GM12878 (cell line): ENCODE measurements at regions not wholly inside any gene's neighbourhood (a gene's known extent, or its start where the extent isn't known, plus 50 kb on each side); places are given as distances from the start of the nearest gene placed in this dataset.

Source experiments
- ATAC-seq: fragments of 200-7000 bp; cut with Tn5 transposase; 3 replicates; pipeline ENCODE4 v1.9.1; 2020; ENCODE audit warnings: mild to moderate bottlenecking, moderate library complexity
- BruUV-seq: library from RNA; stranded (reverse); fragments of 400-500 nt; replicated peaks from 2 replicates; lab custom pipeline; 2021; lab: Mats Ljungman, UMichigan
- CTCF ChIA-PET: fragments of 300-600 bp; sonication (Branson Sonifier 250); formaldehyde crosslinking; extraction: SDS; loops from one replicate; lab custom pipeline; 2021; ENCODE audit warnings: inconsistent platforms; lab: Yijun Ruan, JAX
- POLR2A ChIA-PET: fragments of 350-600 bp; formaldehyde crosslinking; extraction: SDS; loops from one replicate; lab custom pipeline; 2021; ENCODE audit warnings: inconsistent platforms; lab: Charles Lee
- RAD21 ChIA-PET: fragments of 300-600 bp; sonication (Branson Sonifier 250); formaldehyde crosslinking; loops from one replicate; lab custom pipeline; 2023; ENCODE audit warnings: antibody characterized with exemption; ENCODE audit not compliant: unreplicated experiment; lab: Charles Lee
- SMC1A ChIA-PET: fragments of 300-600 bp; sonication (Branson Sonifier 250); formaldehyde crosslinking; loops from one replicate; lab custom pipeline; 2023; ENCODE audit not compliant: unreplicated experiment, uncharacterized antibody; lab: Charles Lee
- DNase-seq: peaks from one replicate; pipeline ENCODE4 v3.0.0-alpha.2; 2011; ENCODE audit warnings: low read depth, low spot score
- FAIRE-seq: peaks from 3 replicates; lab custom pipeline; 2011; peaks lifted over from hg19 to GRCh38; lab: Jason Lieb, UNC
- H2AFZ ChIP-seq: 2 replicates; pipeline ENCODE4 v1.6.0; 2011; ENCODE audit warnings: low read depth, low read length, control low read depth; ENCODE audit not compliant: control insufficient read depth
- H3K27ac ChIP-seq: 2 replicates; pipeline ENCODE4 v1.5.1; 2011; ENCODE audit warnings: control low read depth; ENCODE audit not compliant: control insufficient read depth, insufficient read depth
- H3K27me3 ChIP-seq, 2 experiments: replicated peaks in 1 of 2; 2 replicates each; pipeline versions ENCODE4 v1.6.0 to v1.6.1; 2011; ENCODE audit warnings: low read length in 1 of 2; ENCODE audit not compliant: control insufficient read depth in 2 of 2, insufficient read depth in 2 of 2
- H3K36me3 ChIP-seq, 2 experiments: 2 replicates each; pipeline ENCODE4 v1.5.1; 2011; ENCODE audit warnings: low read length in 1 of 2; ENCODE audit not compliant: control insufficient read depth in 2 of 2, insufficient read depth in 2 of 2
- H3K4me1 ChIP-seq: 2 replicates; pipeline ENCODE4 v1.6.1; 2011; ENCODE audit warnings: mild to moderate bottlenecking, low read length, moderate library complexity, mixed read lengths; ENCODE audit not compliant: control insufficient read depth, insufficient read depth
- H3K4me2 ChIP-seq: 2 replicates; pipeline ENCODE4 v1.6.0; 2011; ENCODE audit warnings: control low read depth; ENCODE audit not compliant: control insufficient read depth, insufficient read depth
- H3K4me3 ChIP-seq: fragments of 200-600 bp; sonication (generic); 2 replicates; pipeline ENCODE4 v1.5.1; 2016
- H3K79me2 ChIP-seq: 2 replicates; pipeline ENCODE4 v1.6.0; 2011; ENCODE audit warnings: low read length; ENCODE audit not compliant: control insufficient read depth, insufficient read depth
- H3K9ac ChIP-seq: 2 replicates; pipeline ENCODE4 v1.8.0; 2011; ENCODE audit warnings: low read length, control low read depth, mixed read lengths; ENCODE audit not compliant: control insufficient read depth, insufficient read depth
- H3K9me3 ChIP-seq: replicated peaks from 3 replicates; pipeline ENCODE4 v1.5.1; 2011; ENCODE audit warnings: mild to moderate bottlenecking, low read length; ENCODE audit not compliant: control insufficient read depth, insufficient read depth
- H4K20me1 ChIP-seq: 2 replicates; pipeline ENCODE4 v1.6.0; 2011; ENCODE audit not compliant: control insufficient read depth, insufficient read depth
- BCL11A ChIP-seq: IDR thresholded peaks from 2 replicates; pipeline ENCODE4 v1.6.1; 2011; ENCODE audit warnings: low read depth, low read length
- CBX3 ChIP-seq: fragments of 200-600 bp; sonication (generic); IDR thresholded peaks from 2 replicates; pipeline ENCODE4 v1.6.1; 2016; ENCODE audit warnings: low read depth, borderline replicate concordance
- EED ChIP-seq: sonication (generic); IDR thresholded peaks from 2 replicates; pipeline ENCODE4 v1.6.1; 2016; ENCODE audit warnings: antibody characterized with exemption, low read depth
- FOXM1 ChIP-seq: IDR thresholded peaks from 2 replicates; pipeline ENCODE4 v1.6.1; 2012; ENCODE audit warnings: low read depth, mild to moderate bottlenecking, inconsistent platforms, low read length, moderate library complexity
- JUND ChIP-seq: IDR thresholded peaks from 2 replicates; pipeline ENCODE4 v1.6.1; 2012; ENCODE audit warnings: low read depth, mild to moderate bottlenecking, low read length, improper control_type of control experiment, moderate library complexity
- NR2F1 ChIP-seq: fragments of 450-650 bp; conservative IDR thresholded peaks from 2 replicates; pipeline ENCODE4 v1.6.1; 2017; ENCODE audit warnings: mild to moderate bottlenecking
- PML ChIP-seq: IDR thresholded peaks from 2 replicates; pipeline ENCODE4 v1.6.1; 2012; ENCODE audit warnings: low read length, inconsistent platforms
- POLR2AphosphoS2 ChIP-seq: IDR thresholded peaks from 2 replicates; pipeline ENCODE4 v1.6.1; 2011; ENCODE audit warnings: low read depth, mild to moderate bottlenecking, low read length, improper control_type of control experiment, moderate library complexity
- RCOR1 ChIP-seq: conservative IDR thresholded peaks from 2 replicates; pipeline ENCODE4 v1.6.1; 2012; ENCODE audit warnings: low read depth, low read length, improper control_type of control experiment
- SIX5 ChIP-seq: IDR thresholded peaks from 2 replicates; pipeline ENCODE4 v1.6.1; 2011; ENCODE audit warnings: mild to moderate bottlenecking, low read depth, low read length, moderate library complexity; ENCODE audit not compliant: severe bottlenecking
- SREBF2 ChIP-seq: IDR thresholded peaks from 2 replicates; pipeline ENCODE4 v1.6.1; 2012; ENCODE audit warnings: mild to moderate bottlenecking, low read length
- SUZ12 ChIP-seq: fragments of 200-600 bp; sonication (generic); IDR thresholded peaks from one replicate; pipeline ENCODE4 v1.6.1; 2018; ENCODE audit warnings: antibody characterized with exemption, mild to moderate bottlenecking; ENCODE audit not compliant: unreplicated experiment
- TARDBP ChIP-seq: IDR thresholded peaks from 2 replicates; pipeline ENCODE4 v1.6.1; 2016; ENCODE audit warnings: borderline replicate concordance
- YBX1 ChIP-seq: fragments of 450-650 bp; IDR thresholded peaks from 2 replicates; pipeline ENCODE4 v1.6.1; 2016; ENCODE audit warnings: antibody characterized with exemption
- ZNF217 ChIP-seq: fragments of 450-650 bp; IDR thresholded peaks from 2 replicates; pipeline ENCODE4 v1.6.1; 2017; ENCODE audit warnings: antibody characterized with exemption, mild to moderate bottlenecking
- WGBS: methylation state at CpG from one replicate; pipeline ENCODE4 v1.1.6; 2016; ENCODE audit warnings: low lambda C conversion rate; ENCODE audit not compliant: insufficient replicate concordance, insufficient coverage; ENCODE audit errors: missing lambda C conversion rate; 5-methylcytosine and 5-hydroxymethylcytosine counted together
- in situ Hi-C: fragments of 300-500 bp; cut with MboI; formaldehyde crosslinking; loops from 9 replicates; pipeline ENCODE4 v1.14.3; 2018; ENCODE audit warnings: mixed read lengths
- intact Hi-C: fragments of 100-400 bp; cut with micrococcal nuclease; formaldehyde crosslinking; loops from one replicate; pipeline ENCODE4 v1.14.2; 2022; ENCODE audit not compliant: unreplicated experiment
- TF ChIP-seq, protein P1 (sequence below): IDR thresholded peaks from 2 replicates; pipeline ENCODE4 v1.6.1; 2011; ENCODE audit warnings: mild to moderate bottlenecking, low read depth, low read length, moderate library complexity; ENCODE audit not compliant: insufficient replicate concordance
- TF ChIP-seq, protein P2 (sequence below): fragments of 450-650 bp; IDR thresholded peaks from 2 replicates; pipeline ENCODE4 v1.6.1; 2018; ENCODE audit warnings: mild to moderate bottlenecking, low read depth, moderate library complexity; ENCODE audit not compliant: partially characterized antibody
- TF ChIP-seq, protein P3 (sequence below): fragments of 450-650 bp; IDR thresholded peaks from 2 replicates; pipeline ENCODE4 v1.6.1; 2017; ENCODE audit warnings: mild to moderate bottlenecking, moderate library complexity

DNA sequence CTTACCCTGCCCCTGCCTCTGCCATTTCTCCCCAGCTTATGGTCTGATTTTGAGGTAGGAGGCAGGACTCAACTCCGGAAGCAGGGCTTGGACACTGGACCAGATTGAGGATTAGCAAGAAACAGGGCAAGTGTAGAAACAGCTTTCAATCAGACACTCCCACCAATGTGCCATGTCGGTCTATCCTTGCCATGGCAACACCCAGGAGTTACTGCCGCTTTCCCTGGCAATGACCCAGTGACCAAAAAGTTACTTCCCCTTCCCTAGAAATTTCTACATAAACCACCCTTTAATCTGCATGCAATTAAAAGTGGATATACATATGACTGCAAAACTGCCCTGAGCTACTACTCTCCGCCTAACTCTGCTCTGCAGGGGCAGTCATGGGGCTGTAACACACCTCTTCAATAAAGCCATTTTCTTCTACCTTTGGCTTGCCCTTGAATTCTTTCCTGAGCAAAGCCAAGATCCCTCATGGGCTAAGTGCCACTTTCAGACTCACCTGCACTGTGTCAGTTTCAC lies 156.7 kb downstream of the LPIN1 start:
- WGBS: 100% methylated on average over 4 of the region's 4 CpGs
- H3K79me2 ChIP-seq: peaks cover 4% of the 10 kb centered on the region
- no TSS peak for BruUV-seq
- ChIA-PET POLR2A (no interaction called here), RAD21 (interaction anchor here (1.0 to 2.9 kb wide), 2 partner anchors 36 to 37 kb away, joined by 3 to 19 read pairs; no protein-coding TSS in a partner anchor), CTCF (no interaction called here), SMC1A (interaction anchor here (2.3 kb wide), 1 partner anchor 12 kb away, joined by 10 read pairs; no protein-coding TSS in a partner anchor)
- H3K9me3 ChIP-seq: no peaks in the 10 kb centered on the region; the same call in 2 of the 3 replicates
- TF ChIP-seq JUND: no peak
- TF ChIP-seq, protein P1, sequence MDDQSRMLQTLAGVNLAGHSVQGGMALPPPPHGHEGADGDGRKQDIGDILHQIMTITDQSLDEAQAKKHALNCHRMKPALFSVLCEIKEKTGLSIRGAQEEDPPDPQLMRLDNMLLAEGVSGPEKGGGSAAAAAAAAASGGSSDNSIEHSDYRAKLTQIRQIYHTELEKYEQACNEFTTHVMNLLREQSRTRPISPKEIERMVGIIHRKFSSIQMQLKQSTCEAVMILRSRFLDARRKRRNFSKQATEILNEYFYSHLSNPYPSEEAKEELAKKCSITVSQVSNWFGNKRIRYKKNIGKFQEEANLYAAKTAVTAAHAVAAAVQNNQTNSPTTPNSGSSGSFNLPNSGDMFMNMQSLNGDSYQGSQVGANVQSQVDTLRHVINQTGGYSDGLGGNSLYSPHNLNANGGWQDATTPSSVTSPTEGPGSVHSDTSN: no peak
- no peak for TF ChIP-seq CBX3
- no peak for TF ChIP-seq SUZ12
- no peak for TF ChIP-seq SREBF2
- no peak for TF ChIP-seq EED
- TF ChIP-seq SIX5: no peak
- TF ChIP-seq, protein P2, sequence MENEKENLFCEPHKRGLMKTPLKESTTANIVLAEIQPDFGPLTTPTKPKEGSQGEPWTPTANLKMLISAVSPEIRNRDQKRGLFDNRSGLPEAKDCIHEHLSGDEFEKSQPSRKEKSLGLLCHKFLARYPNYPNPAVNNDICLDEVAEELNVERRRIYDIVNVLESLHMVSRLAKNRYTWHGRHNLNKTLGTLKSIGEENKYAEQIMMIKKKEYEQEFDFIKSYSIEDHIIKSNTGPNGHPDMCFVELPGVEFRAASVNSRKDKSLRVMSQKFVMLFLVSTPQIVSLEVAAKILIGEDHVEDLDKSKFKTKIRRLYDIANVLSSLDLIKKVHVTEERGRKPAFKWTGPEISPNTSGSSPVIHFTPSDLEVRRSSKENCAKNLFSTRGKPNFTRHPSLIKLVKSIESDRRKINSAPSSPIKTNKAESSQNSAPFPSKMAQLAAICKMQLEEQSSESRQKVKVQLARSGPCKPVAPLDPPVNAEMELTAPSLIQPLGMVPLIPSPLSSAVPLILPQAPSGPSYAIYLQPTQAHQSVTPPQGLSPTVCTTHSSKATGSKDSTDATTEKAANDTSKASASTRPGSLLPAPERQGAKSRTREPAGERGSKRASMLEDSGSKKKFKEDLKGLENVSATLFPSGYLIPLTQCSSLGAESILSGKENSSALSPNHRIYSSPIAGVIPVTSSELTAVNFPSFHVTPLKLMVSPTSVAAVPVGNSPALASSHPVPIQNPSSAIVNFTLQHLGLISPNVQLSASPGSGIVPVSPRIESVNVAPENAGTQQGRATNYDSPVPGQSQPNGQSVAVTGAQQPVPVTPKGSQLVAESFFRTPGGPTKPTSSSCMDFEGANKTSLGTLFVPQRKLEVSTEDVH: no peak
- TF ChIP-seq, protein P3, sequence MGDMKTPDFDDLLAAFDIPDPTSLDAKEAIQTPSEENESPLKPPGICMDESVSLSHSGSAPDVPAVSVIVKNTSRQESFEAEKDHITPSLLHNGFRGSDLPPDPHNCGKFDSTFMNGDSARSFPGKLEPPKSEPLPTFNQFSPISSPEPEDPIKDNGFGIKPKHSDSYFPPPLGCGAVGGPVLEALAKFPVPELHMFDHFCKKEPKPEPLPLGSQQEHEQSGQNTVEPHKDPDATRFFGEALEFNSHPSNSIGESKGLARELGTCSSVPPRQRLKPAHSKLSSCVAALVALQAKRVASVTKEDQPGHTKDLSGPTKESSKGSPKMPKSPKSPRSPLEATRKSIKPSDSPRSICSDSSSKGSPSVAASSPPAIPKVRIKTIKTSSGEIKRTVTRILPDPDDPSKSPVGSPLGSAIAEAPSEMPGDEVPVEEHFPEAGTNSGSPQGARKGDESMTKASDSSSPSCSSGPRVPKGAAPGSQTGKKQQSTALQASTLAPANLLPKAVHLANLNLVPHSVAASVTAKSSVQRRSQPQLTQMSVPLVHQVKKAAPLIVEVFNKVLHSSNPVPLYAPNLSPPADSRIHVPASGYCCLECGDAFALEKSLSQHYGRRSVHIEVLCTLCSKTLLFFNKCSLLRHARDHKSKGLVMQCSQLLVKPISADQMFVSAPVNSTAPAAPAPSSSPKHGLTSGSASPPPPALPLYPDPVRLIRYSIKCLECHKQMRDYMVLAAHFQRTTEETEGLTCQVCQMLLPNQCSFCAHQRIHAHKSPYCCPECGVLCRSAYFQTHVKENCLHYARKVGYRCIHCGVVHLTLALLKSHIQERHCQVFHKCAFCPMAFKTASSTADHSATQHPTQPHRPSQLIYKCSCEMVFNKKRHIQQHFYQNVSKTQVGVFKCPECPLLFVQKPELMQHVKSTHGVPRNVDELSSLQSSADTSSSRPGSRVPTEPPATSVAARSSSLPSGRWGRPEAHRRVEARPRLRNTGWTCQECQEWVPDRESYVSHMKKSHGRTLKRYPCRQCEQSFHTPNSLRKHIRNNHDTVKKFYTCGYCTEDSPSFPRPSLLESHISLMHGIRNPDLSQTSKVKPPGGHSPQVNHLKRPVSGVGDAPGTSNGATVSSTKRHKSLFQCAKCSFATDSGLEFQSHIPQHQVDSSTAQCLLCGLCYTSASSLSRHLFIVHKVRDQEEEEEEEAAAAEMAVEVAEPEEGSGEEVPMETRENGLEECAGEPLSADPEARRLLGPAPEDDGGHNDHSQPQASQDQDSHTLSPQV: no peak
- TF ChIP-seq YBX1: no peak
- no peak for TF ChIP-seq ZNF217
- TF ChIP-seq TARDBP: no peak
- no peak for TF ChIP-seq BCL11A
- no peak for TF ChIP-seq PML
- no peak for TF ChIP-seq NR2F1
- no peak for TF ChIP-seq POLR2AphosphoS2
- no peak for TF ChIP-seq RCOR1
- no peak for TF ChIP-seq FOXM1
- DNase-seq (no peak), ATAC-seq (no peak), FAIRE-seq (no peak)
- no peak overlapping the region for H3K27ac ChIP-seq
- no peak overlapping the region for H2AFZ ChIP-seq
- H3K36me3 ChIP-seq: peaks cover 0 to 32% of the 10 kb centered on the region in 2 experiments; a peak in 2 of 4 replicates
- no peak overlapping the region for H3K9ac ChIP-seq
- no peaks in the 10 kb centered on the region for H3K27me3 ChIP-seq
- H3K4me1 ChIP-seq: no peaks in the 10 kb centered on the region
- 0 out of 2 replicates have a peak, but pooled peaks cover 2% of the 10 kb centered on the region for H4K20me1 ChIP-seq
- H3K4me2 ChIP-seq: no peak overlapping the region
- intact Hi-C loops: no loop called here
- H3K4me3 ChIP-seq: no peak overlapping the region
- in situ Hi-C loops: no loop called here
